Omental fat pad (tissue), 3 donors: ENCODE measurements at regions not wholly inside any gene's neighbourhood (a gene's known extent, or its start where the extent isn't known, plus 50 kb on each side); places are given as distances from the start of the nearest gene placed in this dataset.

Source experiments
- ATAC-seq: fragments of 150-250 bp; one replicate; pipeline ENCODE4 v1.9.1; 2016; ENCODE audit warnings: mild to moderate bottlenecking, moderate library complexity; ENCODE audit not compliant: low FRiP score
- DNase-seq: peaks from one replicate; pipeline ENCODE4 v3.0.0-alpha.2; 2019; ENCODE audit warnings: low spot score
- TF ChIP-seq, protein P1 (sequence below), 3 donors: fragments of 450-650 bp; IDR thresholded peaks; one replicate each; pipeline ENCODE4 v1.5.1; 2016 to 2017; ENCODE audit warnings: antibody characterized with exemption in 3 of 3, mild to moderate bottlenecking in 3 of 3, moderate library complexity in 2 of 3

DNA sequence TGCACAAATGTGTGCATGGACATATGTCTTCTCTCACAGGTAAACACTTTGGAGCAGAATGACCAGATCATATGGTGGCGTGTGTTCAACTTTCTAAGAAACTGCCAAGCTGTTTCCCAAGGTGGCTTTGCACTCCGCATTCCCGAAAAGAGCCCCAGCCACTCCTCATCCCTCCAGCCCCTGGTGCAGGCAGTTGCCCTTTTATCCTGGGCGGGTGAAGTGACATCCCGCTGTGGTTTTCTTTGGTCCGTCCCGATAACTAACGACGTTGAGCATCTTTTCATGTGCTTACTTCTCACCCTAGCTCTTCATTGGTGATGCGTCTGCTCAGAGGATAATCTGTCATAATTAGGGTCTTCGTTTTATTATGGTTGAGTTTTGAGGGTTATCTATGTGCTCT is 612.5 kb downstream of the MATN1 start:
- DNase-seq (no peak), ATAC-seq (no peak)
- TF ChIP-seq, protein P1, sequence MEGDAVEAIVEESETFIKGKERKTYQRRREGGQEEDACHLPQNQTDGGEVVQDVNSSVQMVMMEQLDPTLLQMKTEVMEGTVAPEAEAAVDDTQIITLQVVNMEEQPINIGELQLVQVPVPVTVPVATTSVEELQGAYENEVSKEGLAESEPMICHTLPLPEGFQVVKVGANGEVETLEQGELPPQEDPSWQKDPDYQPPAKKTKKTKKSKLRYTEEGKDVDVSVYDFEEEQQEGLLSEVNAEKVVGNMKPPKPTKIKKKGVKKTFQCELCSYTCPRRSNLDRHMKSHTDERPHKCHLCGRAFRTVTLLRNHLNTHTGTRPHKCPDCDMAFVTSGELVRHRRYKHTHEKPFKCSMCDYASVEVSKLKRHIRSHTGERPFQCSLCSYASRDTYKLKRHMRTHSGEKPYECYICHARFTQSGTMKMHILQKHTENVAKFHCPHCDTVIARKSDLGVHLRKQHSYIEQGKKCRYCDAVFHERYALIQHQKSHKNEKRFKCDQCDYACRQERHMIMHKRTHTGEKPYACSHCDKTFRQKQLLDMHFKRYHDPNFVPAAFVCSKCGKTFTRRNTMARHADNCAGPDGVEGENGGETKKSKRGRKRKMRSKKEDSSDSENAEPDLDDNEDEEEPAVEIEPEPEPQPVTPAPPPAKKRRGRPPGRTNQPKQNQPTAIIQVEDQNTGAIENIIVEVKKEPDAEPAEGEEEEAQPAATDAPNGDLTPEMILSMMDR (IDR thresholded peaks at IDR 0.05): no peak

GRCh38 chr1:30109853-30110252 is 613.5 kb downstream of the MATN1 start:
- ATAC-seq (no peak), DNase-seq (no peak)
- TF ChIP-seq, protein P1 (IDR thresholded peaks at IDR 0.05): no peak

DNA sequence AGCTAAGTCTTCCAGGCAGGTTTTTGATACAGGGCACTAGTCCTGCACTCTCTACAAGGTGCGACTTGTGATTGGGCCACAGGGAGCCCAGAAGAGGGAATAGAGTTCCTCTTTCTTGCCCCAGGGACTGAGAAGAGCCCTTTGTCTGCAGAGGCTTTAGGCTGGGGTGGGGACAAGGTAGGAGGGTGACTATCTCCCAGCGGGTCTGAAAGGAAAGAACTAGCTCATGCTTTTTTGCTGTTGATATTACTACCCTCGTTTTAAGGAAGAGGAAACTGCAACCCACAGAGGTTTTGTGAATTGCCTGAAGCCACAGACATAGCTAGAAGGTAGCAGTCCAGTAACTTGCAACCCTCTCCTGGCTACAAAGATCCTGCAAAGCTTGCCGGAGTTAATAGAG is 615.2 kb downstream of the MATN1 start:
- DNase-seq (no peak), ATAC-seq (no peak)
- TF ChIP-seq, protein P1 (IDR thresholded peaks at IDR 0.05): no peak

- DNase-seq (no peak), ATAC-seq (no peak)
- TF ChIP-seq, protein P1 (IDR thresholded peaks at IDR 0.05): no peak
These were observed 617.3 kb downstream of the MATN1 start for GRCh38 chr1:30106125-30106524.

DNA sequence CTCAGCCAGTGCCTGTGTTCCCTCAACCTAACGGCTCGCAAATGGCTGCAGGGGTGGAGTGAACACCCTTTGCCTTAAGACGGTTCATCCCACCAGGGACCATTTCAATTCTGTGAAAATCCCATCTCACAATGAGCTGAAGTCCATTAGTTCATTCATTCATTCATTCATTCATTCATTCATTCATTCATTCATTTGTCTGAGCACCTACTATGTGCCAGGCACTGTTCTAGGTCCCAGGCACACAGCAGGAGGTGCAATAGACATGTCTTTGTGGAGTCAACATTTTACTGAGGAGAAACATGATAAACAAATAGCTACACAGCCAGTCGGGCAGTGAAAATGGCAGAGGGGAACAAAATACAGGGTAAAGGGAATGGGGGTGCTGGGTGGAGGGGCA is 618.8 kb downstream of the MATN1 start:
- TF ChIP-seq, protein P1 (IDR thresholded peaks at IDR 0.05): no peak
- no peak for ATAC-seq
- DNase-seq: no peak

DNA sequence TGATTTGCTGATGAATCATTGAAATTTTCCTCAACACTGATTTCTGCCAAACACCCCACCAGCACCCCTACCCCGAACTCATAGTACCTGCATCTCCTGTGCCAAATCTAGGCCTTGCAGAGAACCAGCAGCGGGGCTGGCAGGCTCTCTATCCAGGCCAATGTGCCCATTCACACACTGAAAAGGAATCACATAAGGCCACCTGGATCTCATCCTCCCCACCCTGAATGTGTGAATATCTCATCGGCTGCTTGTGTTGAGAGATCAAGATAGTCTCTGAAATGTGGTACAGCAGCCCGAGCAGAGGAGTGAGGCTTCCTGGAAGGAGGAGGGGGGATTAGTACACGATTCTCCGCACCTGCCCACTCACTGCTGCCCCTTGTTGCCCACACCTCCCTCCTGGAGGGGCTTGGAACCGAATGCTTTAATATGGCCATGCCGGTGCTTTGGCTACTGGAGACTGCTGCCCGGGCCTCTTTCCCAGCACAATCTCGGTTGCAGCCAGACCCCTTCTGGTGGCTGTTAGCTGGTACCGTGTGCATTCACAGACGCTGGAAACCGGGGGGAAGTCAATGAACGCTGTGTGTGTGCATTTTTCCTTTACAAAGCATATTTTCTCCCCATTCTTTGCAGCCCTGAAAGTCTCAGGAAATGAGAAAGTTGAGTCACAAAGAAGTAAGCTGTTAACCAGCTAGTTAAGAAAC is 619.5 kb downstream of the MATN1 start:
- TF ChIP-seq, protein P1 (IDR thresholded peaks at IDR 0.05): no peak
- ATAC-seq (no peak), DNase-seq (no peak)

GRCh38 chr1:30102605-30103004 is 620.8 kb downstream of the MATN1 start:
- no peak for ATAC-seq
- DNase-seq: no peak
- TF ChIP-seq, protein P1 (IDR thresholded peaks at IDR 0.05): no peak
